H1 (cell line): ENCODE measurements at regions not wholly inside any gene's neighbourhood (a gene's known extent, or its start where the extent isn't known, plus 50 kb on each side); places are given as distances from the start of the nearest gene placed in this dataset.
"Not testable (repeated sequence)": the region's sequence is repeated elsewhere in the genome, so short reads cannot be mapped to it uniquely, and the experiment has no call there.

Experiments
- CTCF ChIA-PET: fragments of 300-600 bp; sonication (Branson Sonifier 250); formaldehyde crosslinking; loops from one replicate; lab custom pipeline; 2021; ENCODE audit not compliant: partially characterized antibody; lab: Charles Lee
- POLR2A ChIA-PET: fragments of 300-600 bp; sonication (Branson Sonifier 250); formaldehyde crosslinking; loops from one replicate; lab custom pipeline; 2021; ENCODE audit warnings: inconsistent platforms; ENCODE audit not compliant: partially characterized antibody; lab: Charles Lee
- DNase-seq, 2 experiments: peaks; one replicate each; pipeline versions ENCODE4 v3.0.0 to v3.0.0-alpha.2; 2010 to 2022; ENCODE audit warnings: low spot score in 2 of 2, low read depth in 1 of 2, mixed read lengths in 1 of 2
- FAIRE-seq: peaks from 2 replicates; lab custom pipeline; 2011; peaks lifted over from hg19 to GRCh38; lab: Jason Lieb, UNC
- H2AFZ ChIP-seq: 2 replicates; pipeline ENCODE4 v1.8.1; 2012; ENCODE audit warnings: low read length, inconsistent platforms
- H2AK5ac ChIP-seq: 2 replicates; pipeline ENCODE4 v1.6.1; 2013; ENCODE audit warnings: low read depth, low read length
- H2BK120ac ChIP-seq: replicated peaks from 2 replicates; pipeline ENCODE3; 2013; ENCODE audit warnings: low read depth, low read length, inconsistent platforms
- H2BK12ac ChIP-seq: 2 replicates; pipeline ENCODE4 v1.6.1; 2013; ENCODE audit warnings: low read depth, low read length
- H2BK15ac ChIP-seq: 2 replicates; pipeline ENCODE4 v1.6.1; 2013; ENCODE audit warnings: low read length
- H2BK20ac ChIP-seq: 2 replicates; pipeline ENCODE4 v1.6.1; 2013; ENCODE audit warnings: low read length
- H2BK5ac ChIP-seq: 2 replicates; pipeline ENCODE4 v1.6.1; 2013; ENCODE audit warnings: low read depth, low read length
- H3K14ac ChIP-seq: 2 replicates; pipeline ENCODE4 v1.6.1; 2013; ENCODE audit warnings: inconsistent platforms; ENCODE audit not compliant: insufficient read length
- H3K18ac ChIP-seq: 2 replicates; pipeline ENCODE4 v1.6.1; 2013; ENCODE audit warnings: low read length; ENCODE audit errors: extremely low read depth
- H3K23ac ChIP-seq: 2 replicates; pipeline ENCODE4 v1.6.1; 2013; ENCODE audit warnings: inconsistent platforms; ENCODE audit not compliant: insufficient read length
- H3K23me2 ChIP-seq: 2 replicates; pipeline ENCODE4 v1.6.1; 2013; ENCODE audit warnings: low read depth, low read length
- H3K27ac ChIP-seq: 2 replicates; pipeline ENCODE4 v1.6.1; 2011; ENCODE audit warnings: low read depth, low read length, inconsistent platforms
- H3K27me3 ChIP-seq, 4 experiments: replicated peaks in 1 of 4; 1 replicate in 1 of 4; 2 replicates in 3 of 4; pipeline versions ENCODE4 v1.6.1 to v1.8.1; 2011 to 2013; ENCODE audit warnings: low read length in 3 of 4, mild to moderate bottlenecking in 3 of 4, inconsistent platforms in 2 of 4, mixed read lengths in 2 of 4, moderate library complexity in 1 of 4; ENCODE audit not compliant: control insufficient read depth in 3 of 4, insufficient read depth in 3 of 4; ENCODE audit errors: extremely low read depth in 1 of 4
- H3K36me3 ChIP-seq, 4 experiments: 2 replicates each; pipeline versions ENCODE4 v1.6.1 to v1.8.1; 2011 to 2013; ENCODE audit warnings: mild to moderate bottlenecking in 4 of 4, low read length in 3 of 4, moderate library complexity in 2 of 4, control low read depth in 1 of 4, inconsistent platforms in 1 of 4; ENCODE audit not compliant: insufficient read depth in 4 of 4, control insufficient read depth in 2 of 4
- H3K4ac ChIP-seq: replicated peaks from 2 replicates; pipeline ENCODE3; 2013; ENCODE audit warnings: low read length, low read depth, mixed read lengths, inconsistent platforms; ENCODE audit not compliant: insufficient read length
- H3K4me1 ChIP-seq, 4 experiments: replicated peaks in 1 of 4; 1 replicate in 1 of 4; 2 replicates in 3 of 4; pipeline versions ENCODE4 v1.6.1 to v1.8.1; 2011 to 2013; ENCODE audit warnings: low read length in 3 of 4, inconsistent platforms in 2 of 4, mixed read lengths in 1 of 4; ENCODE audit not compliant: insufficient read depth in 4 of 4, control insufficient read depth in 3 of 4
- H3K4me2 ChIP-seq, 2 experiments: 2 replicates each; pipeline versions ENCODE4 v1.6.1 to v1.8.1; 2011 to 2013; ENCODE audit warnings: low read depth in 2 of 2, low read length in 2 of 2, control low read depth in 1 of 2, inconsistent platforms in 1 of 2, mild to moderate bottlenecking in 1 of 2; ENCODE audit not compliant: insufficient read depth in 1 of 2
- H3K4me3 ChIP-seq, 4 experiments: fragments of 200-600, 300-600 bp in 1 of 4; sonication (generic), shearing (Covaris generic), sonication (Bioruptor Twin) in 1 of 4; 2 replicates each; pipeline versions ENCODE4 v1.5.1 to v1.8.1; 2011 to 2016; ENCODE audit warnings: low read length in 4 of 4, low read depth in 3 of 4, control low read depth in 2 of 4, inconsistent platforms in 2 of 4, mild to moderate bottlenecking in 2 of 4, mixed read lengths in 1 of 4, moderate library complexity in 1 of 4; ENCODE audit not compliant: insufficient read depth in 2 of 4; ENCODE audit errors: extremely low read depth in 1 of 4
- H3K56ac ChIP-seq: replicated peaks from 2 replicates; pipeline ENCODE3; 2013; ENCODE audit warnings: low read depth, mild to moderate bottlenecking, mixed read lengths, low read length, inconsistent platforms; ENCODE audit not compliant: insufficient read length
- H3K79me1 ChIP-seq: 2 replicates; pipeline ENCODE4 v1.6.1; 2013; ENCODE audit warnings: low read depth, low read length, control low read depth
- H3K79me2 ChIP-seq, 2 experiments: 2 replicates each; pipeline versions ENCODE4 v1.6.1 to v1.8.1; 2012 to 2013; ENCODE audit warnings: low read length in 2 of 2, mild to moderate bottlenecking in 2 of 2, inconsistent platforms in 1 of 2; ENCODE audit not compliant: insufficient read depth in 2 of 2, control insufficient read depth in 1 of 2
- H3K9ac ChIP-seq, 4 experiments: replicated peaks in 1 of 4; 1 replicate in 1 of 4; 2 replicates in 3 of 4; pipeline versions ENCODE4 v1.6.1 to v1.8.1; 2011 to 2013; ENCODE audit warnings: low read depth in 3 of 4, low read length in 3 of 4, control low read depth in 2 of 4, mild to moderate bottlenecking in 2 of 4, moderate library complexity in 2 of 4, inconsistent platforms in 1 of 4; ENCODE audit errors: extremely low read depth in 1 of 4
- H3K9me3 ChIP-seq, 2 experiments: 2 replicates each; pipeline versions ENCODE4 v1.6.1 to v1.8.1; 2012 to 2013; ENCODE audit warnings: mild to moderate bottlenecking in 2 of 2, moderate library complexity in 2 of 2, control low read depth in 1 of 2, inconsistent platforms in 1 of 2, low read depth in 1 of 2, low read length in 1 of 2, mixed read lengths in 1 of 2; ENCODE audit not compliant: insufficient read depth in 2 of 2
- H4K20me1 ChIP-seq, 2 experiments: replicated peaks in 1 of 2; 2 replicates each; pipeline versions ENCODE3 to v1.8.1; 2011 to 2013; ENCODE audit warnings: inconsistent platforms in 2 of 2, low read length in 2 of 2, mild to moderate bottlenecking in 1 of 2; ENCODE audit not compliant: insufficient read depth in 2 of 2, control insufficient read depth in 1 of 2
- H4K5ac ChIP-seq: 2 replicates; pipeline ENCODE4 v1.6.1; 2013; ENCODE audit warnings: low read length, low read depth, mixed read lengths, inconsistent platforms; ENCODE audit not compliant: insufficient read length
- H4K8ac ChIP-seq: 2 replicates; pipeline ENCODE4 v1.8.0; 2013; ENCODE audit warnings: mild to moderate bottlenecking, moderate library complexity, low read length, inconsistent platforms; ENCODE audit not compliant: insufficient read depth; ENCODE audit errors: extremely low read depth
- H4K91ac ChIP-seq: replicated peaks from 2 replicates; pipeline ENCODE3; 2013; ENCODE audit warnings: low read length, mixed read lengths, inconsistent platforms; ENCODE audit not compliant: insufficient read length
- WGBS, 2 experiments: shearing (Covaris generic) in 1 of 2; methylation state at CpG; one replicate each; pipeline versions ENCODE4 v1.1.6 to v1.1.7; 2013 to 2015; ENCODE audit warnings: low lambda C conversion rate in 2 of 2, mixed read lengths in 2 of 2, inconsistent platforms in 1 of 2, low coverage in 1 of 2, missing lambda C conversion rate in 1 of 2; ENCODE audit not compliant: insufficient replicate concordance in 2 of 2, insufficient coverage in 1 of 2, insufficient read length in 1 of 2; ENCODE audit errors: extremely low coverage in 1 of 2, missing lambda C conversion rate in 1 of 2; 5-methylcytosine and 5-hydroxymethylcytosine counted together

DNA sequence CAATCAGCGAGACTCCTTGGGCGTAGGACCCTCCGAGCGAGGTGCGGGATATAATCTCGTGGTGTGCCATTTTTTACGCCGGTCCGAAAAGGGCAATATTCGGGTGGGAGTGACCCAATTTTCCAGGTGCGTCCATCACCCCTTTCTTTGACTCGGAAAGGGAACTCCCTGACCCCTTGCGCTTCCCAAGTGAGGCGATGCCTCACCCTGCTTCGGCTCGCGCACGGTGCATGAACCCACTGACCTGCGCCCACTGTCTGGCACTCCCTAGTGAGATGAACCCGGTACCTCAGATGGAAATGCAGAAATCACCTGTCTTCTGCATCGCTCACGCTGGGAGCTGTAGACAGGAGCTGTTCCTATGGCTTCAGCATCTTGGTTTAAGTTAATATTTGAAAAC lies 391.7 kb upstream of the LRFN5 start:
- H3K4me2 ChIP-seq, CTCF ChIA-PET, H2BK20ac ChIP-seq, H4K5ac ChIP-seq, H3K9ac ChIP-seq, H3K27me3 ChIP-seq, H4K91ac ChIP-seq, H3K4me1 ChIP-seq, H3K4ac ChIP-seq, H3K18ac ChIP-seq, H2BK15ac ChIP-seq, H2BK12ac ChIP-seq, H3K36me3 ChIP-seq, H2AK5ac ChIP-seq, POLR2A ChIA-PET, H3K4me3 ChIP-seq, H2BK120ac ChIP-seq, H3K79me2 ChIP-seq, H2BK5ac ChIP-seq, H3K23ac ChIP-seq, H4K20me1 ChIP-seq, FAIRE-seq, H2AFZ ChIP-seq, H3K79me1 ChIP-seq, H3K9me3 ChIP-seq, H4K8ac ChIP-seq, H3K14ac ChIP-seq, H3K23me2 ChIP-seq, H3K56ac ChIP-seq, DNase-seq, H3K27ac ChIP-seq: not testable (repeated sequence)
- WGBS, 2 experiments, result 95% methylated on average over 21 of the region's 22 CpGs; no CpG with 5 or more reads in 1 of the 2 experiments
